Caco-2 (cell line): ENCODE measurements at regions not wholly inside any gene's neighbourhood (a gene's known extent, or its start where the extent isn't known, plus 50 kb on each side); places are given as distances from the start of the nearest gene placed in this dataset.

ENCODE experiments used
- BruUV-seq: library from RNA; stranded (reverse); fragments of 400-500 nt; replicated peaks from 2 replicates; lab custom pipeline; 2021; lab: Mats Ljungman, UMichigan
- CTCF ChIA-PET: fragments of 300-600 bp; sonication (Branson Sonifier 250); formaldehyde crosslinking; loops from one replicate; lab custom pipeline; 2022; ENCODE audit warnings: antibody characterized with exemption; lab: Charles Lee
- POLR2A ChIA-PET: fragments of 300-600 bp; sonication (Branson Sonifier 250); formaldehyde crosslinking; loops from one replicate; lab custom pipeline; 2022; ENCODE audit warnings: antibody characterized with exemption; lab: Charles Lee
- DNase-seq, 2 experiments: peaks; one replicate each; pipeline versions ENCODE4 v3.0.0 to v3.0.0-alpha.2; 2020 to 2022
- H3K27me3 ChIP-seq: replicated peaks from 2 replicates; pipeline ENCODE4 v1.6.0; 2011; ENCODE audit warnings: low read length; ENCODE audit not compliant: control insufficient read depth, insufficient read depth
- H3K36me3 ChIP-seq: 2 replicates; pipeline ENCODE4 v1.5.1; 2011; ENCODE audit warnings: low read length; ENCODE audit not compliant: control insufficient read depth, insufficient read depth
- H3K4me1 ChIP-seq: fragments of 250-450 bp; sonication (Bioruptor Pico); 2 replicates; pipeline ENCODE4 v1.5.1; 2020; ENCODE audit warnings: mild to moderate bottlenecking
- H3K4me3 ChIP-seq: 2 replicates; pipeline ENCODE4 v1.5.1; 2011; ENCODE audit warnings: low read depth, mild to moderate bottlenecking, control low read depth, low read length
- H3K9me3 ChIP-seq: fragments of 250-450 bp; sonication (Bioruptor Pico); 2 replicates; pipeline ENCODE4 v1.5.1; 2020; ENCODE audit warnings: mild to moderate bottlenecking, moderate library complexity
- H3K27ac Mint-ChIP-seq: one replicate; pipeline ENCODE4 v1.8.0; 2022; ENCODE audit warnings: mixed read lengths; ENCODE audit not compliant: unreplicated experiment
- H3K27me3 Mint-ChIP-seq: one replicate; pipeline ENCODE4 v1.8.0; 2022; ENCODE audit warnings: mixed read lengths; ENCODE audit not compliant: insufficient read depth, unreplicated experiment
- H3K36me3 Mint-ChIP-seq: one replicate; pipeline ENCODE4 v1.8.0; 2022; ENCODE audit warnings: mild to moderate bottlenecking, mixed read lengths; ENCODE audit not compliant: insufficient read depth, unreplicated experiment
- H3K4me1 Mint-ChIP-seq: one replicate; pipeline ENCODE4 v1.8.0; 2022; ENCODE audit warnings: low read depth, mixed read lengths; ENCODE audit not compliant: unreplicated experiment
- H3K4me3 Mint-ChIP-seq: one replicate; pipeline ENCODE4 v1.8.0; 2022; ENCODE audit warnings: mild to moderate bottlenecking, moderate library complexity, mixed read lengths; ENCODE audit not compliant: unreplicated experiment
- H3K9me3 Mint-ChIP-seq: one replicate; pipeline ENCODE4 v1.8.0; 2022; ENCODE audit warnings: mixed read lengths; ENCODE audit not compliant: unreplicated experiment
- CTCF ChIP-seq, 2 experiments: fragments of 200-600 bp in 1 of 2; IDR thresholded peaks; 1 replicate in 1 of 2; 2 replicates in 1 of 2; pipeline versions ENCODE4 v1.5.1 to v1.8.0; 2011 to 2022; ENCODE audit warnings: antibody characterized with exemption in 1 of 2, control low read depth in 1 of 2, inconsistent platforms in 1 of 2, low read depth in 1 of 2, low read length in 1 of 2, mild to moderate bottlenecking in 1 of 2, moderate library complexity in 1 of 2; ENCODE audit not compliant: insufficient read depth in 1 of 2, severe bottlenecking in 1 of 2, unreplicated experiment in 1 of 2
- intact Hi-C: fragments of 100-400 bp; cut with micrococcal nuclease; formaldehyde crosslinking; loops from one replicate; pipeline ENCODE4 v1.10.0; 2022; ENCODE audit not compliant: unreplicated experiment

- Histone ChIP-seq H3K4me3 (no peak overlapping the region), H3K4me1 (no peaks in the 10 kb centered on the region), H3K36me3 (no peaks in the 10 kb centered on the region), H3K27me3 (no peaks in the 10 kb centered on the region), H3K9me3 (no peaks in the 10 kb centered on the region)
- H3K4me3 Mint-ChIP-seq: no peak overlapping the region
- ChIA-PET POLR2A (no interaction called here), CTCF (no interaction called here)
- H3K27ac Mint-ChIP-seq: no peak overlapping the region
- intact Hi-C loops: no loop called here
- TF ChIP-seq CTCF (IDR thresholded peaks at IDR 0.05; ENCODE audit: insufficient read depth in 1 of 2, low read depth in 1 of 2, low read length in 1 of 2, severe bottlenecking in 1 of 2, unreplicated experiment in 1 of 2): no peak
- no peak for DNase-seq
- no peaks in the 10 kb centered on the region for H3K27me3 Mint-ChIP-seq
- H3K9me3 Mint-ChIP-seq: no peaks in the 10 kb centered on the region
- BruUV-seq: no TSS peak
- no peaks in the 10 kb centered on the region for H3K4me1 Mint-ChIP-seq
- H3K36me3 Mint-ChIP-seq: no peaks in the 10 kb centered on the region
Measured at GRCh38 chr9:26399556-26399955, 493.0 kb downstream of the CAAP1 start.

- Histone ChIP-seq H3K4me1 (no peaks in the 10 kb centered on the region), H3K4me3 (no peak overlapping the region), H3K27me3 (no peaks in the 10 kb centered on the region), H3K9me3 (no peaks in the 10 kb centered on the region), H3K36me3 (no peaks in the 10 kb centered on the region)
- DNase-seq: no peak
- H3K9me3 Mint-ChIP-seq: no peaks in the 10 kb centered on the region
- no peak overlapping the region for H3K27ac Mint-ChIP-seq
- no peak overlapping the region for H3K4me3 Mint-ChIP-seq
- no peaks in the 10 kb centered on the region for H3K36me3 Mint-ChIP-seq
- no peak for TF ChIP-seq CTCF (IDR thresholded peaks at IDR 0.05; ENCODE audit: insufficient read depth in 1 of 2, low read depth in 1 of 2, low read length in 1 of 2, severe bottlenecking in 1 of 2, unreplicated experiment in 1 of 2)
- POLR2A ChIA-PET: no interaction called here
- no peaks in the 10 kb centered on the region for H3K4me1 Mint-ChIP-seq
- no peaks in the 10 kb centered on the region for H3K27me3 Mint-ChIP-seq
- CTCF ChIA-PET: no interaction called here
- no TSS peak for BruUV-seq
- intact Hi-C loops: no loop called here
Measured at GRCh38 chr9:26394025-26394424, 498.6 kb downstream of the CAAP1 start.

GRCh38 chr9:26392639-26393038, 500.0 kb downstream of the CAAP1 start:
- no TSS peak for BruUV-seq
- CTCF ChIA-PET: no interaction called here
- H3K4me3 Mint-ChIP-seq: no peak overlapping the region

More at GRCh38 chr9:26392639-26393038, 500.0 kb downstream of the CAAP1 start:
- H3K36me3 Mint-ChIP-seq: no peaks in the 10 kb centered on the region
- no peak overlapping the region for H3K4me3 ChIP-seq
- no peaks in the 10 kb centered on the region for H3K9me3 Mint-ChIP-seq
- H3K36me3 ChIP-seq: no peaks in the 10 kb centered on the region
- H3K9me3 ChIP-seq: no peaks in the 10 kb centered on the region
- no peak for TF ChIP-seq CTCF (IDR thresholded peaks at IDR 0.05; ENCODE audit: insufficient read depth in 1 of 2, low read depth in 1 of 2, low read length in 1 of 2, severe bottlenecking in 1 of 2, unreplicated experiment in 1 of 2)
- intact Hi-C loops: no loop called here
- H3K27me3 ChIP-seq: no peaks in the 10 kb centered on the region
- H3K4me1 Mint-ChIP-seq: no peaks in the 10 kb centered on the region
- H3K4me1 ChIP-seq: no peaks in the 10 kb centered on the region
- no peak for DNase-seq
- POLR2A ChIA-PET: no interaction called here
- no peak overlapping the region for H3K27ac Mint-ChIP-seq
- no peaks in the 10 kb centered on the region for H3K27me3 Mint-ChIP-seq
